HG03025 (cell line): ENCODE measurements at regions not wholly inside any gene's neighbourhood (a gene's known extent, or its start where the extent isn't known, plus 50 kb on each side); places are given as distances from the start of the nearest gene placed in this dataset.
"Not testable (repeated sequence)": the region's sequence is repeated elsewhere in the genome, so short reads cannot be mapped to it uniquely, and the experiment has no call there.

Experiments used
- ATAC-seq: cut with Tn5 transposase; IDR thresholded peaks from one replicate; pipeline ENCODE4 v1.9.1; 2021; ENCODE audit warnings: mild to moderate bottlenecking, moderate library complexity; ENCODE audit not compliant: unreplicated experiment, low FRiP score

- ATAC-seq: not testable (repeated sequence)
Observed at GRCh38 chr4:20003836-20004558, 247.7 kb upstream of the SLIT2 start.

- no peak for ATAC-seq
Observed at GRCh38 chr4:19999775-20000414, 251.8 kb upstream of the SLIT2 start.

- ATAC-seq: no peak
Observed at GRCh38 chr4:19999276-19999675, 252.4 kb upstream of the SLIT2 start.

DNA sequence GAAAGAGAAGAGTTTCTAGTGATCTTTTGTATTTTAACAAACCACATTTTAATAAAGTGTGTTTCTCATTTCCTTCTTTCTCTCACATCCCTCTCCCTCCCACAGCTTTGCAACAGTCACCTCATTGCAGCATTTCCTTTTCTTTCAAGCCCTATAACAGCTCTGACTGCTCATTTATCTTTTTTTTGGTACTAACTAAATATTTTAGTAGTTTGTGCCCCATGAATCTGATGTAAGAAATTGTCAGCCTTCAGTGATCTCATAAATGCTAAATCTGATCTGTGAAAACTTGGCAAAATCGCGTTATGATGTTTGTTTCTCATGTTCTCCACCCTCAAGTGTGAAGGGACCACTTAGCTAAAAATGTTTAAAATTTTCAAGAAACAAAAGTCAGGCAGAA, 258.5 kb upstream of the SLIT2 start:
- ATAC-seq: no peak

DNA sequence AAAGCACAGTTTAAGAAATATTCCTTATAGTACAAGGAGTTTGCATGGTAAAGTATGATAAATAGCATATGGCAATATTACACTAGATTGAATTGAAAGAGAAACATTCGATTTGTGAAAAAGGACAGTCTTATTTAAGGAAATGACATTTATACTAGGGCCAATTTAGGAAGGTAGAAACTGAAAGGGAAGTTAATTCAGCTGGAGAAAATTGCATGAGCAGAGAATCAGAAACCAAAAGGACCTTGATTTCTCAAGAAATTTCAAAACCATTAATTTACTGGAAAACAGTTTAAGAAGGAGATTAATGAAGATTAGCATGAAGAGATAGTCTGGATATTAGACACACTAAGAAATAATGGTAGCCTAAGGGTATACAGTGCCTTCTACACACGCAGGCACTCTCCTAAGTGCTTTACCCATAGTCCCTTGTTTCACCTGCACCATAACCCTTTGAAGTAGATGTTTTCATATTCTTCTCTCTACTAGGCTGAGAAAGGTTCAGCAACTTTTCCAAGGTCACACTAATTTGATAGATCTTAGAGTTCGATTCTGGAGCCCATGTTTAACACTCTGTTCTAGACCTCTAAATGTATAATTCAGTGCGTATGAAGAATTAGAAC, 259.1 kb upstream of the SLIT2 start:
- no peak for ATAC-seq

DNA sequence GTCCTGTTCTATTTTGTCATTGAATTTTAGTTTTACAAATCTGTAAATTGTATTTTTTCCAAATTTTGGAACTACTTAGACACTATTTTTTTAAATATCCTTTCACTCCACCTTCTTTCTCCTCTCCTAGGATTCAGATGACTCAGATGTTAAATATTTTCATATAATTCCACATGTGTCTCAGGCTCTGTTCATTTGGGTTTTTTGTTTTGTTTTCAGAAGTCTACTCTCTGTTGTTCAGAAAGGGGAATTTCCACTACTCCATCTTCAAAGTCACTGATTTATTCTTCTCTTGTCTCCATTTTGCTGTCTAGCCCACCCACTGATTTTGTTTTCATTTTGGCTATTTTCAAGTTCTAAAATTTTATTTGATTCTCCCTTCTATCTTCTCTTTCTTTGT, 264.0 kb upstream of the SLIT2 start:
- no peak for ATAC-seq

DNA sequence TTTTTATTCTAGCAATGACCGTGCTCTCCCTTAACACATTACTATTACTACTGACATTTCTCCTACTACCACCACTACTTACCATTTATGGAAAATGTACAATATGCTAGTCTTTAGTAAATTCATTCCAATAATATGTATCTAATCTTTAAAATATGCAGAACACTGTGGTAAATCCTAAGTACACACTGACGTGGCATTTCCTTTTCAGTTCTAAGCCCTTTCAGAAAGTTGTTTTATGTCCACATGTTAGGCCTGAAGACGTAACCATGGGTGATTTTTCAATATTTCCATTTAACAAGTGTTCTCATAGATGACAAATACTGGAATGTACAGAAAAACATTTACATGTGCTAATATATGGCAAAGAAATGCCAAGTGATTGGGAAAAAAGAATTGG, 268.6 kb upstream of the SLIT2 start:
- no peak for ATAC-seq

DNA sequence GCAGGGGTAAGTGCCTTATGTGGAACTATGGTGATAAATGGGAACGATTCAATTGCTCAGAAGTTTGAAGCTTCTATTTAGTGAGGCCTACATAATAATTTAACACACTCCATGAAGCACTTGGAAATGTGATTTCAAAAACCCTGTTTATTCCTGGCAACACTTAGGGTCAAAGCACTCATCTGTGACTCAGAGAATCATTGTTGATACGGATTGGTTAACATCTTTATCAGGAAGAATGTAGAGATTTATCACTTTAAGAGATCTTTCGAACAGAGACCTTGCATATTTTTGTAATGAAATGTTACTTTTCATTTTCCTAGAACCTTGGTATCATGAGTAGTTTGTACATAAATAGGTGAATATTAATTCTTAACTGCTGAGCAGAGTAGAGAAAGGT, 269.1 kb upstream of the SLIT2 start:
- ATAC-seq: no peak

DNA sequence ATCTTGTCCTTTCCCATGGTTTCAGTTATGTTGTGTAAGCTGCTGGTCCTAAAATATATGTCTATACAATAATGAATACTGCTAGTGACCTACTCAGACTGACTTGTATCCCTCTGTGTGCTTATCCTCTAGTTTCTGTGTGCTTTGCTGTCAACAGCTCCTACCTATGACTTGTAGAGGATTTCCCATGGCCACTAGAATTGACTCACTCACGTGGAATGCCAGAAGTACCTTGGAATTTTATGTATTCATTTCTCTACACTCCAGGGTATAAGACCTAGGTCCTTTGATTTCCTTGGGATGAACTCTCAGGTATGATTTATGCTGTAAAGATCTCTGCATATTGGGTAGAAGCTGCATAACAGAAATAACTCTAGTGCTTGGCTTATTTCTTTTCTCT, 279.9 kb upstream of the SLIT2 start:
- ATAC-seq: no peak

GRCh38 chr4:19969492-19969891, 282.2 kb upstream of the SLIT2 start:
- ATAC-seq: no peak

- no peak for ATAC-seq
Observed at GRCh38 chr4:19961091-19961490, 290.6 kb upstream of the SLIT2 start.

DNA sequence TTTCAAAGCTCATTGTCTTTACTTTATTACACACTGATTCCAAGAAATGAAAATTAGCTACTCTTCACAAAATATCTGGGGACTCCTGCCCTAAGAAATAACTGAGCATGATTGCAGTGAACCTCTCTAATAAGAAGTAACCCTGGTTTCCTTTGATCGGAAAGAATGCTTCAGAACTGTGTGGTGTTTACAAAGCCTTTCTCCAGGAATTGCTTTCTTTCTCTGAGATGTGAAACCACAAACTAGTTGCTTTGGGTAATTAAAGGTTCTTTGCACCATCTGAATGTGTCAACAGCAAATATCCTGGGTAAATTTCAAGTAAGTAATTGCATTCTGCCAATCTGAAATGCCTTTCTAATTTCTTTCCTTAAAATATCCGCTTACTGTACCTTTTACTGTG, 292.9 kb upstream of the SLIT2 start:
- no peak for ATAC-seq

GRCh38 chr4:19947349-19947748, 304.4 kb upstream of the SLIT2 start:
- ATAC-seq: no peak

DNA sequence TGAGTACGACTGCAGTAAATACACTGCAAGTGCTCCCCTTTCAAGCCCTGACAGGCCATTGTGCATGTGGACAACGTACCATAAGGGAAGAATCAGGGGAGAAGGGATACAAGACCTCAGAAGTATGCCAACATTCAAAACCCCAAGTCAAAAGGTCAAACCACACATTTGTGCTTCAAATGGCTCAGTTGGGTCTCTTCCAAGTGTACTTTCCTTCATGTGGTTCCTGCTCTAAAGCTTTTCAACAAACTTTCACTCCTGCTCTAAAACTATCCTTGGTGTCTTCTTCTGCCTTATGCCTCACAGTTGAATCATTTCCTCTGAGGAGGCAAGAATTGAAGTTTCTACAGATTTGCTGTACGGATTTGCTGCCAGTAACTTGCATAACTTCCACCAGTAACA, 305.7 kb upstream of the SLIT2 start:
- ATAC-seq: no peak

GRCh38 chr4:19945501-19945900, 306.2 kb upstream of the SLIT2 start:
- no peak for ATAC-seq

DNA sequence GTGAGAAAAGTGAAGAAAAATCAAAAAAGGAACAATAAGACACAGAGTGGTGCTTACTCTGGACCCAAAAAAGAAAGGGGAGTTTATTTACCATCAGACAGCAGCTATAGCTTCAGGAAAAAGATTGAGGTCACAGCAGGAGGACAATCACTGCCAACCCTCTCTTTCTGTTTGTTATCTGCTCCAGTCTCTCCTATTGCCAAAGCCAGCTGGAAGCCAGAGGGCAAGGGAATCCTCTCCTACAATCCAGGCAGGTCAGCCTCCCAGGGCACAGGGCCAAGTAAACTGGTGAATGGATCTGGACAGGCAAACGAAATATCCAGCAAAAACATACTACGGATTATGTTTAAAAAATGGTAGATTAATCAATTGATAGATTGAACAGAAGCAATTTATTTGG, 306.9 kb upstream of the SLIT2 start:
- no peak for ATAC-seq

DNA sequence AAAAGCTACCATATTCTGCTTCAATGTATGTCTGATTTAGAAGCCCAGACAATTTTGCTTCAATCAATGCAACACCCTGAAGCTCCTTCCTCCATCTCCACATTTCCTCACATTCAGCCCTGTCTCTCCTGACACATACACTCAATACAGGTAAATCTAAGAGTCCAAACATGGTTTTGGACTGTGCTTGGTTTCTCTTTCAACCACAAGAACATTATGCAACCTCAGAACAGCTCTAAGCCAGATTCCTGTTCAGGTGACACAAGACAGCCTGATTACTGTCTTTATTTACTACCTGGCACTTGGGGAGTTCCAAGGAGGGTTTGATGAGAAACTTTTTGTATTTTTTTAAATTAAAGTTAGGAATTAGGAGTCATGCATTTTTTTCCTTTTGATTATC, 307.5 kb upstream of the SLIT2 start:
- ATAC-seq: no peak

GRCh38 chr4:19941434-19941833, 310.3 kb upstream of the SLIT2 start:
- ATAC-seq: no peak

GRCh38 chr4:19940861-19941260, 310.8 kb upstream of the SLIT2 start:
- ATAC-seq: no peak

DNA sequence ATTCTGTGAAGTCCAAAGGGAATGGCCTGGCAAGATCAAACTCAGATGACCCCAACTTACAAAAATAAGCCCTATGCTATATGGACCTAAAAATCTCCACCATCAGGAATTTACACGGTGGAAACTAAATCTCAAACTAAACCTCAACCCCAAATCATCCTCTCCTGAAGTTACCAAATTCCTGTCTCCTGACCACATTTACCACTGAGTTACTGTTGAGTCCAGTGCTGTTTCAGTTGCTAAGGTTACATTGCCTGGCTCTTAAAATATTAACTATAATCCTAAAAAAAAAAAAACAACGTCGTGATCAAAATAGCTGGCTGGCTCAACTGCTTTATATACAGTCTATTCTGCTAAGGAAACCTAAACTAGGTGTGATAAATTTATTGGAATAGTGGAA, 315.2 kb upstream of the SLIT2 start:
- ATAC-seq: no peak

DNA sequence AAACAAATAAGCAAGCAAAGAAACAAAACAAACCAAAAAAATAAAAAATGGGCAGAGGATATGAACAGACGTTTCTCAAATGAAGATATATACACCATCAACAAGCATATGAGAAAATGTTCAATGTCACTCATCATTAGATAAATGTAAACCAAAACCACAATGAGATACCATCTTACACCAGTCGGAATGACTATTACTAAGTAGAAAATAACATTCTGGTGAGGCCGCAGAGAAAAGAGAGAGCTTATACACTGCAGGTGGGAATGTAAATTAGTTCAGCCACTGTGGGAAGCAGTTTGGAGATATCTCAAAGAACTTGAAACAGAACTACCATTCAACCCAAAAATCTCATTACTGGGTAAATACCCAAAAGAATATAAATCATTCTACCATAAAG, 321.0 kb upstream of the SLIT2 start:
- no peak for ATAC-seq

GRCh38 chr4:19927381-19927780, 324.3 kb upstream of the SLIT2 start:
- no peak for ATAC-seq
